ES-I3 (cell line): ENCODE measurements at regions not wholly inside any gene's neighbourhood (a gene's known extent, or its start where the extent isn't known, plus 50 kb on each side); places are given as distances from the start of the nearest gene placed in this dataset.

Source experiments
- H3K36me3 ChIP-seq: 2 replicates; pipeline ENCODE4 v1.6.1; 2013; ENCODE audit warnings: mild to moderate bottlenecking, low read length, control low read depth, moderate library complexity; ENCODE audit not compliant: insufficient read depth
- H3K4me1 ChIP-seq: 2 replicates; pipeline ENCODE4 v1.6.1; 2013; ENCODE audit warnings: mild to moderate bottlenecking, control low read depth, low read length; ENCODE audit not compliant: insufficient read depth
- H3K9ac ChIP-seq: 2 replicates; pipeline ENCODE4 v1.6.1; 2013; ENCODE audit warnings: low read depth, mild to moderate bottlenecking, low read length, moderate library complexity
- H3K9me3 ChIP-seq: 2 replicates; pipeline ENCODE4 v1.6.1; 2013; ENCODE audit warnings: mild to moderate bottlenecking, low read length, moderate library complexity; ENCODE audit not compliant: control insufficient read depth, insufficient read depth

DNA sequence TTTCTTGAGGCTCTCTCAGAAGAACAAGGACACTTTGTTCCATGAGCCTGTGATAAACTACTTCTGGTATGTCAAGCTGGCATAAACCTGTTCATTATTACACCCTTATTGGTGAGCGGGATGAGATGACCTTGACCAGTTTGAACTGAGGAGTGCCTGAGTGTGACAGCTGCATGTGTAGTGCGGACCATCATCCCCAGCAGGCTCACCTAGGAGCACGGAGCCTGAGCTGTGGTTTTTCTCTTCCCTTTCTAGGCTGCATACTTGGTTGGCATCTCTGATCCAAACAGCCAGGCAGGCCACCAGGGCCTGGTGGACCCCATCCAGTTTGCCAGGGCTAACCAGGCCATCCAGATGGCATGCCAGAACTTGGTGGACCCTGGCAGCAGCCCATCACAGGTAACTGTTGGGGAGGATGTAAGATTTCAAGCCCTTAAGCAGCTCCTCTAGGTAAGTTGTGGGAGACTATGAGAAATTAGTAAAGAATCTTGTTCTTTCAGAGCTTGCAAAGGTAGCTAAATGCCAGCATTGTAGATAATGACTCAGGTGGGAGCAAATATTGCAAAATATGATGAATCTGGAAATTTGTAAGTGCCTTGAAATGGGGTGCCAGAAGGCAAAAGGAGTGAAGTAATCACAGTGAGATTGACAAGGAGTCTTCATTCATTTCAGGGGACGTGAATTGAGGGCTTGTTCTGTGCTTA lies 288.9 kb upstream of the TPM1 start:
- Histone ChIP-seq H3K4me1 (peaks cover 34% of the 10 kb centered on the region), H3K36me3 (no peaks in the 10 kb centered on the region), H3K9me3 (no peaks in the 10 kb centered on the region)

DNA sequence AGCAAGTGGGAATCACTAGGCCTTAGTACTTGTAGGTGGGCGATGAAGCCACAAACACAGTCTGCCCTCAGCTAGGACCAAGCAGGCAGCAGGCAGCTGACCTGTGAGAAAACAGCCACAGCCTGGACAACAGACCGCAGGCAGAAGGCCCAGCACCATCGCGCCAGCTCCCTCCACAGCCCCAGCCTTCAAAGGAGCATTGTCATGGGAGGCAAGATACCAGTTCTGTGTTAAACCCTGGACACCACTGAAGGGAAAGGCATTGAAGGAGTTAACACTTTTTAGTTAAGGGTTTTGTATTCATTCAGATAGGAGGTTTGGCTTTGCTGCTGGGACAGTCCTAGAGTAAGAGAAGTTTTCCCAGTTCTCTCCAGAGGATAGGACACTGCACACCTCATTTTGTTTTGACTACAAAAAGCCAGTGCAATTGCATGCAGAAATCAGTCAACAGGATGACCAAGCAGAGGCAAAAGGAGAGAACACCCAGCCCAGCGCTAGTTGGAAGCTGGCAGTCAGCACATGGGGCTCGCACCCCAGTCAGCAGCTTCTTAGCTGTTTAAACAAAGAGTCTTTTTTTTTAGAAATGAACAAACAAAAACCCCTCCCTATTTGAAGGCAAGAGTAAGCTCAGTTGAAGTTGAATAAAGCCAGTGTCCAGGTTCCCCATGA lies 286.1 kb upstream of the TPM1 start:
- no peaks in the 10 kb centered on the region for H3K36me3 ChIP-seq
- H3K9me3 ChIP-seq = no peaks in the 10 kb centered on the region
- H3K4me1 ChIP-seq = peaks cover 30% of the 10 kb centered on the region
- H3K9ac ChIP-seq = no peak overlapping the region

More for the DNA sequence above, 288.9 kb upstream of the TPM1 start:
- H3K9ac ChIP-seq = no peak overlapping the region

GRCh38 chr15:62756995-62757360 lies 285.6 kb upstream of the TPM1 start:
- H3K36me3 ChIP-seq = no peaks in the 10 kb centered on the region
- H3K9ac ChIP-seq = no peak overlapping the region
- H3K4me1 ChIP-seq = peaks cover 30% of the 10 kb centered on the region
- no peaks in the 10 kb centered on the region for H3K9me3 ChIP-seq

DNA sequence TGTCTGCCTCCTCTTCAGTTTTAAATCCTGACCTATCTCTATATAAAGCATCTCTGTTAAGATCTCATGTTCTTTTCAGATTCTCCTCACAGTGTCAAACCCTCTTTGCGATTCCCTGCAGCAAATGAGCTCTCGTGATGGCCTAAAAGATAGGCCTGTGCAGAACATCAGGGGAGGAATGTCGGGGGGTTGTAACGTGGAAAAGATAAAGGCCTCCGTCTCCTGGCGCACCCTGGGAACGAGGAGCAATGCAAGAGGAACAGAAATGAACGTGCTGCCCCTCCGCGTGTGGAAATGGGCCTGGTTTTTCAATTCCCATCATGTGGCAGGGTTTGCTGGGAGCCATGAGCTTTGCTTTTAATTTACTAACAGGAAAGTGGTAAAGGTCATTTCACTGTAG lies 285.0 kb upstream of the TPM1 start:
- Histone ChIP-seq H3K4me1 (peaks cover 30% of the 10 kb centered on the region), H3K9me3 (no peaks in the 10 kb centered on the region), H3K9ac (no peak overlapping the region), H3K36me3 (no peaks in the 10 kb centered on the region)

- H3K4me1 ChIP-seq = peaks cover 30% of the 10 kb centered on the region
- H3K9ac ChIP-seq = no peak overlapping the region
- no peaks in the 10 kb centered on the region for H3K9me3 ChIP-seq
- H3K36me3 ChIP-seq = no peaks in the 10 kb centered on the region
Observed at GRCh38 chr15:62758126-62758951, 284.2 kb upstream of the TPM1 start.

- no peak overlapping the region for H3K9ac ChIP-seq
- H3K4me1 ChIP-seq = peaks cover 30% of the 10 kb centered on the region
- H3K9me3 ChIP-seq = no peaks in the 10 kb centered on the region
- no peaks in the 10 kb centered on the region for H3K36me3 ChIP-seq
Observed at GRCh38 chr15:62758952-62759349, 283.6 kb upstream of the TPM1 start.

- no peaks in the 10 kb centered on the region for H3K9me3 ChIP-seq
- no peaks in the 10 kb centered on the region for H3K36me3 ChIP-seq
- H3K9ac ChIP-seq = no peak overlapping the region
- H3K4me1 ChIP-seq = peaks cover 30% of the 10 kb centered on the region
Observed at GRCh38 chr15:62760538-62760937, 282.0 kb upstream of the TPM1 start.

DNA sequence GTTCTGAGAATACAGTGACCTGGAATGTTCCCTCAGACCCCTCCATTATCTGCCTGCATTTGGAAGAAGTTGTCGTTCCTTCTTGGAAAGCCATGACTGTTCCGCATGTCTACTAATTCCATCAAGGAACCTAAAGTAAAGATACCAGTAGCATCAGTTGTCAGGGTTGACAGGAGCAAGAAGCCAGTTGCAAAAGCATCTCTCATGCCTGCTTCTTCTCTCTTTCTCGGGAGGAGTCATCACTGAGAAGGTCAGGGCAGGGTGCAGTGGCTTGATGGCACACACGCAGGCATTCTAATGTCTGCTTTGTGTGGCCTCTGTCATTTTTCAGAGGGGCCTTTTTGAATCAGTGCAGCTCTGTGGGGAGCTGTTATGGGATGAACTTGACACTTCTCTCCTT lies 276.6 kb upstream of the TPM1 start:
- H3K4me1 ChIP-seq = peaks cover 9% of the 10 kb centered on the region; the same call in 1 of the 2 replicates
- no peak overlapping the region for H3K9ac ChIP-seq
- H3K9me3 ChIP-seq = no peaks in the 10 kb centered on the region
- H3K36me3 ChIP-seq = no peaks in the 10 kb centered on the region

- Histone ChIP-seq H3K36me3 (no peaks in the 10 kb centered on the region), H3K9ac (no peak overlapping the region), H3K4me1 (peaks cover 10% of the 10 kb centered on the region; the same call in 1 of the 2 replicates), H3K9me3 (no peaks in the 10 kb centered on the region)
Observed at GRCh38 chr15:62766599-62766998, 275.9 kb upstream of the TPM1 start.

DNA sequence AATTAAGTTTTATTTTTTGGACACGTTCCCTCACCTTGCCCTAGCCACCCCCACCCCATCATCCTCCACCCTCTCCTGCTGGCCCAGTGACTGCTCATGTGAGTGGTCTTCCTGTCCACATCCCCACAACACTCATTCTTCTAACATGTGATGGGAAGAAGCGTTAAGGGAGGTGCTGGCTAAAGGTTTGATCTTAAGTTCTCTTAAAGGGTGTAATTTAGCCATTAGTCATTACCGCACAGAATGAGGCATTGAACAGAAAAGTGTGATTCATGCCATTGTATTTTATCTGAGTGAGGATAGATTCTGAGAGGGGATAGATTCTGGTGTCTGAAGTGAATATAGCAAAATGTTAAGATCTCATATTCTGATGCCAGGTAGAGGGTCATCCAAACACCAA lies 272.9 kb upstream of the TPM1 start:
- Histone ChIP-seq H3K9ac (no peak overlapping the region), H3K36me3 (no peaks in the 10 kb centered on the region), H3K9me3 (no peaks in the 10 kb centered on the region), H3K4me1 (peaks cover 10% of the 10 kb centered on the region; the same call in 1 of the 2 replicates)

DNA sequence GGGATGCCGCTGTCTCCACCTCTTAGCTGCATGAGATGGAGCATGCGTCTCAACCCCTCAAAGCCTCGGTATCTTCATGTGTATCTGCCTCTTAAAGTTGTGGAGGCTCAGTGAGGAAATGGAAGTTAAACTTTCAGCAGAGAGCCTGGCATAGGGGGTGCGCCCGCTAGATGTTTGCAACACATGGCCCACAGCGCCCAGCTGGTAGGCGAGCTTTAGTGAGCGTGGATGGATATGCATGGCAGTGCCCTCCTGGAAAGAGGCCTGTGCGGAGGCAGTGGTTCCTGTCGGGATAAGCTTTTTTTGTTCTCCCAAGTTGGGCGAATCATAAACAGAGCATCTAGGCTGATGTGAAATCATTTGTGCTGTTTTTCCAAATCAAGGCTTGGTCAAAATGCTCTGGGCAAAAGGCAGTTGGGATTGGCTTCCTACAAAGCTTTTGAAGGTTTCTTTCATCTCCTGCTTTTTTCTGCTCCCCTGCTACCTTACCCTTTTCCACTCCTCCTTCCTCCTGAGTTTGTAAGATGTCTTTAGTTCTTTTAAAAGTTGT lies 272.4 kb upstream of the TPM1 start:
- no peaks in the 10 kb centered on the region for H3K36me3 ChIP-seq
- H3K4me1 ChIP-seq = peaks cover 10% of the 10 kb centered on the region
- no peaks in the 10 kb centered on the region for H3K9me3 ChIP-seq
- no peak overlapping the region for H3K9ac ChIP-seq

- H3K9me3 ChIP-seq = no peaks in the 10 kb centered on the region
- H3K36me3 ChIP-seq = no peaks in the 10 kb centered on the region
- no peak overlapping the region for H3K9ac ChIP-seq
- peaks cover 15% of the 10 kb centered on the region for H3K4me1 ChIP-seq
Observed at GRCh38 chr15:62770752-62771151, 271.8 kb upstream of the TPM1 start.

GRCh38 chr15:62771234-62771633 lies 271.3 kb upstream of the TPM1 start:
- H3K36me3 ChIP-seq = no peaks in the 10 kb centered on the region
- peaks cover 20% of the 10 kb centered on the region for H3K4me1 ChIP-seq
- H3K9ac ChIP-seq = no peak overlapping the region
- no peaks in the 10 kb centered on the region for H3K9me3 ChIP-seq

DNA sequence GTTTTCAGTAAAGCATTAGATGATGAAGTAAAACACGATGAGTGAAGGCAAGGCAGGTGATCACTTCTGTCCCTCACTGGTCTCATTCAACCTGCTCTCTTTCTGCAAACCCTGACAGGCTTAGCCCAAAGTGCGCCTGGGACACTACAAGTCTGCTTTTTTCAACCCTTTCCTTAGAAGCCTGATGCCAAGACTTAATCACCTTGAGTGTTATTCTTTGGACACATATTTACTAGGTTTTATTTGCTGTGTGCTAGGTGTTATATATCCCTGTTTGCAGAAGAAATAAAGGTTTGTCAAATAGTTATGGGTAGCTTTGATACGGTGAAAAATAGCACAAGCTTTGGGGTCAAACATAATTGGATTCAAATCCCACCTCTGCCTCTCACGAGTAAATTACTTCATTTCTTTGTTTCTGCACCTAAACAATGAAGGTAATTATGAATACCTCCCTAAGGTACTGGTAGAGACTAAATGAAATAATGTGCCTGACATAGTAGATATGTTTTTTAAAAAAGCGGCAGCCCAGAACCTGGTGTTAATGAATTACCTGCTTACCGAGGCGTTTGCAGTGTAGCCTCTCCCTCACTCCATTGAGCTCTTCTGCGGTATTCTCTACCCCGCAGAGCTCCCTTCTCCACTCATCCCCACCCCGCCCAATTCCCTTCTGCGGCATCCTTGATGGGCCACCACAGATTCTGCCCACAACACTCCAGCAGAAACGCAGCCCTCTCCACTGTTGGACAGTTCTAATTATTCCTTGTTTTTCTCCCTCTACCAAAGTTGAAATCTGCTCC lies 269.0 kb upstream of the TPM1 start:
- H3K9ac ChIP-seq = no peak overlapping the region
- H3K9me3 ChIP-seq = no peaks in the 10 kb centered on the region
- H3K4me1 ChIP-seq = peaks cover 24% of the 10 kb centered on the region

More for the DNA sequence above, 269.0 kb upstream of the TPM1 start:
- no peaks in the 10 kb centered on the region for H3K36me3 ChIP-seq
